GM23338 (cell line): ENCODE measurements at regions not wholly inside any gene's neighbourhood (a gene's known extent, or its start where the extent isn't known, plus 50 kb on each side); places are given as distances from the start of the nearest gene placed in this dataset.

Experiments
- EZH2 ChIP-seq: fragments of 200-600 bp; sonication (generic); IDR thresholded peaks from one replicate; pipeline ENCODE4 v1.8.0; 2017; ENCODE audit warnings: antibody characterized with exemption, mild to moderate bottlenecking, low read depth; ENCODE audit not compliant: unreplicated experiment
- EZH2phosphoT487 ChIP-seq: fragments of 200-600 bp; sonication (generic); IDR thresholded peaks from one replicate; pipeline ENCODE4 v1.8.1; 2018; ENCODE audit warnings: antibody characterized with exemption; ENCODE audit not compliant: unreplicated experiment
- JUNB ChIP-seq: IDR thresholded peaks from one replicate; pipeline ENCODE4 v1.6.1; 2016; ENCODE audit warnings: antibody characterized with exemption; ENCODE audit not compliant: unreplicated experiment
- NANOG ChIP-seq: IDR thresholded peaks from 2 replicates; pipeline ENCODE4 v1.6.1; 2016; ENCODE audit warnings: antibody characterized with exemption, borderline replicate concordance
- REST ChIP-seq: IDR thresholded peaks from one replicate; pipeline ENCODE4 v1.6.1; 2018; ENCODE audit warnings: antibody characterized with exemption; ENCODE audit not compliant: unreplicated experiment
- STAT1 ChIP-seq: IDR thresholded peaks from one replicate; pipeline ENCODE4 v1.6.1; 2016; ENCODE audit warnings: antibody characterized with exemption; ENCODE audit not compliant: unreplicated experiment
- ZNF331 ChIP-seq: fragments of 250-450 bp; sonication (Bioruptor Pico); IDR thresholded peaks from 2 replicates; pipeline ENCODE4 v1.5.0; 2020; ENCODE audit warnings: low read depth, mild to moderate bottlenecking, moderate library complexity
- ZNF462 ChIP-seq: fragments of 250-450 bp; sonication (Bioruptor Pico); IDR thresholded peaks from 2 replicates; pipeline ENCODE4 v1.5.0; 2020; ENCODE audit warnings: mild to moderate bottlenecking, moderate library complexity

- TF ChIP-seq ZNF462 (CRISPR knock-in tag), result no peak
- TF ChIP-seq EZH2phosphoT487, result no peak
- TF ChIP-seq REST, result no peak
- no peak for TF ChIP-seq EZH2
- TF ChIP-seq NANOG, result no peak
- TF ChIP-seq JUNB, result no peak
- no peak for TF ChIP-seq ZNF331
- no peak for TF ChIP-seq STAT1
Observed at GRCh38 chr11:11083441-11083840, 225.6 kb upstream of the ZBED5 start (continued).
